Lung (tissue), 11 donors: ENCODE measurements at regions not wholly inside any gene's neighbourhood (a gene's known extent, or its start where the extent isn't known, plus 50 kb on each side); places are given as distances from the start of the nearest gene placed in this dataset.

Source experiments
- ATAC-seq: fragments of 200-7000 bp; cut with Tn5 transposase; one replicate; pipeline ENCODE4 v1.9.1; 2020; ENCODE audit warnings: moderate number of reproducible peaks; ENCODE audit not compliant: insufficient read depth, low FRiP score
- DNase-seq, 3 donors: peaks; one replicate each; pipeline ENCODE4 v3.0.0-alpha.2; 2013 to 2017
- H3K27ac ChIP-seq, 2 donors: one replicate each; pipeline ENCODE4 v1.5.1; 2013; ENCODE audit warnings: mild to moderate bottlenecking in 2 of 2, moderate library complexity in 2 of 2, control low read depth in 1 of 2, inconsistent platforms in 1 of 2, low read depth in 1 of 2, low read length in 1 of 2
- H3K27me3 ChIP-seq, 3 donors: one replicate each; pipeline ENCODE4 v1.5.1; 2013; ENCODE audit warnings: low read length in 2 of 3; ENCODE audit not compliant: control insufficient read depth in 3 of 3, insufficient read depth in 3 of 3
- H3K36me3 ChIP-seq, 4 donors: one replicate each; pipeline ENCODE4 v1.5.1; 2013; ENCODE audit warnings: low read length in 4 of 4, mild to moderate bottlenecking in 1 of 4, moderate library complexity in 1 of 4; ENCODE audit not compliant: control insufficient read depth in 4 of 4, insufficient read depth in 4 of 4
- H3K4me1 ChIP-seq, 5 donors: one replicate each; pipeline ENCODE4 v1.5.1; 2013; ENCODE audit warnings: low read length in 5 of 5, mild to moderate bottlenecking in 2 of 5, moderate library complexity in 1 of 5; ENCODE audit not compliant: control insufficient read depth in 5 of 5, insufficient read depth in 5 of 5
- H3K4me3 ChIP-seq: one replicate; pipeline ENCODE4 v1.5.1; 2013; ENCODE audit warnings: mild to moderate bottlenecking, control low read depth, moderate library complexity
- H3K9ac ChIP-seq, 2 donors: one replicate each; pipeline ENCODE4 v1.5.1; 2013; ENCODE audit warnings: low read length in 2 of 2, control low read depth in 1 of 2; ENCODE audit not compliant: insufficient read depth in 1 of 2
- H3K9me3 ChIP-seq, 4 donors: one replicate each; pipeline ENCODE4 v1.5.1; 2013; ENCODE audit warnings: low read length in 3 of 4, mild to moderate bottlenecking in 1 of 4, moderate library complexity in 1 of 4; ENCODE audit not compliant: control insufficient read depth in 4 of 4, insufficient read depth in 3 of 4
- CTCF ChIP-seq: IDR thresholded peaks from 2 replicates; pipeline ENCODE4 v1.5.1; 2012; ENCODE audit warnings: mild to moderate bottlenecking; ENCODE audit errors: control extremely low read depth, extremely low read depth
- WGBS, 2 donors: extraction: QIAGEN DNeasy Blood & Tissue Kit; methylation state at CpG; one replicate each; pipeline ENCODE4 v1.1.7; 2013; 5-methylcytosine and 5-hydroxymethylcytosine counted together
- donor health status: control.
- donor health status: control.
- donor health status: Bipolar disorder and iron deficiency.
- donor health status: healthy.
- donor health status: DM: yes; HTN: yes; CAD: no.

GRCh38 chr5:35369965-35370790 is 139.9 kb upstream of the PRLR start:
- 55 to 58% methylated on average over 7 of the region's 7 CpGs for WGBS, 2 donors
- Histone ChIP-seq H3K27me3 (no peaks in the 10 kb centered on the region), H3K27ac (no peak overlapping the region), H3K36me3 (no peaks in the 10 kb centered on the region), H3K9ac (no peak overlapping the region), H3K9me3 (no peaks in the 10 kb centered on the region), H3K4me3 (no peak overlapping the region), H3K4me1 (no peaks in the 10 kb centered on the region)
- peak in 2 of 3 donors; percentile 11 for DNase-seq
- no peak for TF ChIP-seq CTCF
- no peak for ATAC-seq

GRCh38 chr5:35367526-35367925 is 137.2 kb upstream of the PRLR start:
- Histone ChIP-seq H3K4me3 (no peak overlapping the region), H3K9me3 (no peaks in the 10 kb centered on the region), H3K4me1 (no peaks in the 10 kb centered on the region), H3K27ac (no peak overlapping the region), H3K36me3 (no peaks in the 10 kb centered on the region), H3K9ac (no peak overlapping the region), H3K27me3 (no peaks in the 10 kb centered on the region)
- no peak for TF ChIP-seq CTCF
- 88 to 95% methylated on average over 1 of the region's 1 CpG for WGBS, 2 donors
- ATAC-seq (no peak), DNase-seq (no peak)

- 69 to 89% methylated on average over 3 of the region's 3 CpGs for WGBS, 2 donors
- no peak for ATAC-seq
Observed at GRCh38 chr5:35365758-35366157, 135.5 kb upstream of the PRLR start.

More at GRCh38 chr5:35365758-35366157, 135.5 kb upstream of the PRLR start:
- Histone ChIP-seq H3K4me1 (no peaks in the 10 kb centered on the region), H3K9me3 (no peaks in the 10 kb centered on the region), H3K9ac (no peak overlapping the region), H3K36me3 (no peaks in the 10 kb centered on the region), H3K27me3 (no peaks in the 10 kb centered on the region), H3K4me3 (no peak overlapping the region), H3K27ac (no peak overlapping the region)
- no peak for TF ChIP-seq CTCF
- no peak for DNase-seq
